SK-N-MC (cell line): ENCODE measurements at regions not wholly inside any gene's neighbourhood (a gene's known extent, or its start where the extent isn't known, plus 50 kb on each side); places are given as distances from the start of the nearest gene placed in this dataset.

Experiments
- EZH2 ChIP-seq: fragments of 200-600 bp; sonication (generic); IDR thresholded peaks from one replicate; pipeline ENCODE4 v1.6.1; 2017; ENCODE audit warnings: antibody characterized with exemption
- POLR2AphosphoS5 ChIP-seq: IDR thresholded peaks from 2 replicates; pipeline ENCODE4 v1.6.1; 2012; ENCODE audit warnings: mild to moderate bottlenecking, low read depth, low read length, borderline replicate concordance

DNA sequence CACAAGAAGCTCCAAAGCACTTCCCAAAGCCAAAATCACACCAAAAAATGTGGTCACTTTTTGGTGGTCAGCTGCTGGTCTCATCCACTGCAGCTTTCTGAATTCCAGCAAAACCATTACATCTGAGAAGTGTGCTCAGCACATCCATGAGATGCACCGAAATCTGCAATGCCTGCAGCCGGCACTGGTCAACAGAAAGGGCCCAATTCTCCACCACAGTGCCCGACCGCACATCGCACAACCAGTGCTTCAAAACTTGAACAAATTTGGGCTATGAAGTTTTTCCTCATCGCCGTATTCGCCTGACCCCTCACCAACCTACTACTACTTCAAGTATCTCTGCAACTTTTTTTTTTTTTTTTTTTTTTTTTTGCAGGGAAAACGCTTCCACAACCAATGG, 89.9 kb upstream of the LUZP2 start:
- TF ChIP-seq POLR2AphosphoS5 = no peak
- TF ChIP-seq EZH2 = no peak
